Esophagus muscularis mucosa (tissue), 4 donors: ENCODE measurements at regions not wholly inside any gene's neighbourhood (a gene's known extent, or its start where the extent isn't known, plus 50 kb on each side); places are given as distances from the start of the nearest gene placed in this dataset.
A peak's percentile ranks its signal among the peaks of the same experiment; 100 is the strongest.

Experiments
- DNase-seq: peaks from one replicate; pipeline ENCODE4 v3.0.0-alpha.2; 2017; ENCODE audit errors: extremely low spot score
- H3K27ac ChIP-seq, 4 donors: fragments of 200-600 bp; sonication (generic); replicated peaks in 1 of 4; 1 replicate in 3 of 4; 2 replicates in 1 of 4; pipeline ENCODE4 v1.5.1; 2016 to 2019; ENCODE audit warnings: mild to moderate bottlenecking in 1 of 4
- H3K27me3 ChIP-seq, 4 donors: fragments of 200-600 bp; sonication (generic); one replicate each; pipeline versions ENCODE4 v1.5.1 to v1.6.0; 2016 to 2019
- H3K36me3 ChIP-seq, 4 donors: fragments of 200-600 bp; sonication (generic); one replicate each; pipeline ENCODE4 v1.5.1; 2016 to 2019
- H3K4me1 ChIP-seq, 4 donors: fragments of 200-600 bp; sonication (generic); one replicate each; pipeline ENCODE4 v1.5.1; 2016 to 2019
- H3K4me3 ChIP-seq, 4 donors: fragments of 200-600 bp; sonication (generic); 1 replicate in 2 of 4; 2 replicates in 2 of 4; pipeline ENCODE4 v1.5.1; 2016 to 2019; ENCODE audit warnings: mild to moderate bottlenecking in 4 of 4, moderate library complexity in 1 of 4
- H3K9me3 ChIP-seq, 4 donors: fragments of 200-600 bp; sonication (generic); 1 replicate in 3 of 4; 2 replicates in 1 of 4; pipeline ENCODE4 v1.5.1; 2016 to 2019
- CTCF ChIP-seq, 3 experiments: fragments of 200-600 bp in 2 of 3; fragments of 450-650 bp in 1 of 3; sonication (generic) in 2 of 3; IDR thresholded peaks; one replicate each; pipeline ENCODE4 v1.5.1; 2017 to 2019; ENCODE audit warnings: antibody characterized with exemption in 3 of 3, mild to moderate bottlenecking in 2 of 3, moderate library complexity in 1 of 3
- EP300 ChIP-seq: sonication (generic); formaldehyde crosslinking; IDR thresholded peaks from one replicate; pipeline ENCODE4 v1.6.1; 2017; ENCODE audit warnings: antibody characterized with exemption
- POLR2A ChIP-seq: fragments of 450-650 bp; IDR thresholded peaks from one replicate; pipeline ENCODE4 v1.6.1; 2017; ENCODE audit warnings: antibody characterized with exemption, moderate library complexity, mild to moderate bottlenecking, low read depth
- POLR2AphosphoS5 ChIP-seq, 2 donors: sonication (generic); formaldehyde crosslinking; IDR thresholded peaks; one replicate each; pipeline ENCODE4 v1.6.1; 2017; ENCODE audit warnings: antibody characterized with exemption in 2 of 2
- WGBS: methylation state at CpG from one replicate; pipeline ENCODE4 v1.1.5; 2018; 5-methylcytosine and 5-hydroxymethylcytosine counted together
- intact Hi-C: fragments of 100-400 bp; cut with DNase I; formaldehyde crosslinking; loops from one replicate; pipeline ENCODE4 v1.15.1; 2023

- DNase-seq = no peak
- WGBS = 85% methylated on average over 5 of the region's 5 CpGs
- intact Hi-C loops = no loop called here
Observed at GRCh38 chr2:62343636-62344337, 147.9 kb downstream of the B3GNT2 start.

GRCh38 chr2:62343206-62343605 lies 147.3 kb downstream of the B3GNT2 start:
- TF ChIP-seq EP300 (no peak), POLR2A (no peak)
- H3K4me1 ChIP-seq = peaks cover 0 to 7% (median 6%) of the 10 kb centered on the region in 4 donors
- DNase-seq = no peak
- H3K9me3 ChIP-seq = no peaks in the 10 kb centered on the region
- intact Hi-C loops = no loop called here
- no peaks in the 10 kb centered on the region for H3K27me3 ChIP-seq
- no peak overlapping the region for H3K4me3 ChIP-seq
- H3K36me3 ChIP-seq = no peaks in the 10 kb centered on the region
- no peak overlapping the region for H3K27ac ChIP-seq

More at GRCh38 chr2:62343636-62344337, 147.9 kb downstream of the B3GNT2 start:
- H3K4me3 ChIP-seq = no peak overlapping the region
- no peaks in the 10 kb centered on the region for H3K27me3 ChIP-seq
- no peaks in the 10 kb centered on the region for H3K9me3 ChIP-seq
- no peak overlapping the region for H3K27ac ChIP-seq
- H3K36me3 ChIP-seq = no peaks in the 10 kb centered on the region
- H3K4me1 ChIP-seq = peaks cover 0 to 7% (median 6%) of the 10 kb centered on the region in 4 donors
- TF ChIP-seq POLR2AphosphoS5 (IDR thresholded peaks at IDR 0.05) (no peak), POLR2A (no peak), CTCF (IDR thresholded peaks at IDR 0.05) (no peak), EP300 (no peak)

- Histone ChIP-seq H3K27me3 (no peaks in the 10 kb centered on the region), H3K4me1 (peaks cover 0 to 7% (median 6%) of the 10 kb centered on the region in 4 donors), H3K27ac (no peak overlapping the region), H3K36me3 (no peaks in the 10 kb centered on the region), H3K9me3 (no peaks in the 10 kb centered on the region), H3K4me3 (no peak overlapping the region)
- no peak for TF ChIP-seq EP300
- peak in 1 of 2 donors; percentile 24 for TF ChIP-seq POLR2AphosphoS5 (IDR thresholded peaks at IDR 0.05)
- 54% methylated on average over 4 of the region's 4 CpGs for WGBS
- intact Hi-C loops = no loop called here
- no peak for DNase-seq
Observed at GRCh38 chr2:62340994-62341484, 145.1 kb downstream of the B3GNT2 start.

GRCh38 chr2:62339837-62340236 lies 143.9 kb downstream of the B3GNT2 start:
- TF ChIP-seq CTCF (IDR thresholded peaks at IDR 0.05) = no peak
- 89% methylated on average over 2 of the region's 2 CpGs for WGBS
- H3K27ac ChIP-seq = no peak overlapping the region
- no peak overlapping the region for H3K4me3 ChIP-seq
- no peaks in the 10 kb centered on the region for H3K36me3 ChIP-seq
- H3K27me3 ChIP-seq = no peaks in the 10 kb centered on the region
- H3K9me3 ChIP-seq = no peaks in the 10 kb centered on the region
- intact Hi-C loops = no loop called here
- DNase-seq = no peak
- peaks cover 0 to 12% (median 6%) of the 10 kb centered on the region in 4 donors for H3K4me1 ChIP-seq

- no peaks in the 10 kb centered on the region for H3K27me3 ChIP-seq
- H3K9me3 ChIP-seq = no peaks in the 10 kb centered on the region
- H3K4me3 ChIP-seq = no peak overlapping the region
- no peak for TF ChIP-seq POLR2AphosphoS5 (IDR thresholded peaks at IDR 0.05)
- TF ChIP-seq EP300 = no peak
- TF ChIP-seq CTCF (IDR thresholded peaks at IDR 0.05) = no peak
- TF ChIP-seq POLR2A = no peak
- DNase-seq = no peak
- intact Hi-C loops = no loop called here
- H3K36me3 ChIP-seq = no peaks in the 10 kb centered on the region
- peaks cover 0 to 12% (median 6%) of the 10 kb centered on the region in 4 donors for H3K4me1 ChIP-seq
- WGBS = 98% methylated on average over 2 of the region's 2 CpGs
- no peak overlapping the region for H3K27ac ChIP-seq
Observed at GRCh38 chr2:62339413-62339812, 143.5 kb downstream of the B3GNT2 start.

- 98% methylated on average over 4 of the region's 4 CpGs for WGBS
- H3K27me3 ChIP-seq = no peaks in the 10 kb centered on the region
- H3K36me3 ChIP-seq = no peaks in the 10 kb centered on the region
- TF ChIP-seq POLR2A = no peak
- no peak for TF ChIP-seq CTCF (IDR thresholded peaks at IDR 0.05)
- TF ChIP-seq EP300 = no peak
- no peak for TF ChIP-seq POLR2AphosphoS5 (IDR thresholded peaks at IDR 0.05)
- no peak overlapping the region for H3K27ac ChIP-seq
- intact Hi-C loops = no loop called here
- peaks cover 0 to 12% (median 6%) of the 10 kb centered on the region in 4 donors for H3K4me1 ChIP-seq
- no peak overlapping the region for H3K4me3 ChIP-seq
- DNase-seq = no peak
- no peaks in the 10 kb centered on the region for H3K9me3 ChIP-seq
Observed at GRCh38 chr2:62338111-62338510, 142.2 kb downstream of the B3GNT2 start.
